Sigmoid colon (tissue), 6 donors: ENCODE measurements at regions not wholly inside any gene's neighbourhood (a gene's known extent, or its start where the extent isn't known, plus 50 kb on each side); places are given as distances from the start of the nearest gene placed in this dataset.

Source experiments
- DNase-seq: peaks from one replicate; pipeline ENCODE4 v3.0.0-alpha.2; 2019
- H3K27ac ChIP-seq, 4 donors: fragments of 200-600 bp; sonication (generic); one replicate each; pipeline ENCODE4 v1.5.1; 2016 to 2019; ENCODE audit warnings: mild to moderate bottlenecking in 1 of 4
- H3K27me3 ChIP-seq, 3 donors: fragments of 200-600 bp; sonication (generic); one replicate each; pipeline ENCODE4 v1.5.1; 2019; ENCODE audit warnings: mild to moderate bottlenecking in 1 of 3
- H3K36me3 ChIP-seq, 4 donors: fragments of 200-600 bp; sonication (generic); one replicate each; pipeline ENCODE4 v1.5.1; 2016 to 2019
- H3K4me1 ChIP-seq, 4 donors: fragments of 200-600 bp; sonication (generic); one replicate each; pipeline ENCODE4 v1.5.1; 2017 to 2019
- H3K4me3 ChIP-seq, 4 donors: fragments of 200-600 bp; sonication (generic); one replicate each; pipeline ENCODE4 v1.5.1; 2017 to 2019; ENCODE audit warnings: mild to moderate bottlenecking in 2 of 4, moderate library complexity in 1 of 4
- H3K9me3 ChIP-seq, 4 donors: fragments of 200-600 bp in 3 of 4; sonication (generic) in 3 of 4; one replicate each; pipeline versions ENCODE4 v1.5.1 to v1.6.1; 2013 to 2019
- CTCF ChIP-seq, 4 experiments: fragments of 450-650 bp in 3 of 4; fragments of 200-600 bp in 1 of 4; IDR thresholded peaks; one replicate each; pipeline ENCODE4 v1.5.1; 2016 to 2019; ENCODE audit warnings: antibody characterized with exemption in 4 of 4, mild to moderate bottlenecking in 3 of 4, moderate library complexity in 2 of 4
- EP300 ChIP-seq, 4 donors: sonication (generic); formaldehyde crosslinking; IDR thresholded peaks; one replicate each; pipeline ENCODE4 v1.6.1; 2017; ENCODE audit warnings: antibody characterized with exemption in 4 of 4
- POLR2A ChIP-seq, 2 donors: fragments of 450-650 bp; IDR thresholded peaks; one replicate each; pipeline ENCODE4 v1.6.1; 2016; ENCODE audit warnings: antibody characterized with exemption in 2 of 2, mild to moderate bottlenecking in 2 of 2, moderate library complexity in 2 of 2
- POLR2AphosphoS5 ChIP-seq, 4 donors: sonication (generic); formaldehyde crosslinking; IDR thresholded peaks; one replicate each; pipeline ENCODE4 v1.6.1; 2017; ENCODE audit warnings: antibody characterized with exemption in 4 of 4
- WGBS, 2 donors: extraction: QIAGEN DNeasy Blood & Tissue Kit; methylation state at CpG; one replicate each; pipeline ENCODE4 v1.1.7; 2013; 5-methylcytosine and 5-hydroxymethylcytosine counted together
- intact Hi-C: fragments of 100-400 bp; cut with DNase I; formaldehyde crosslinking; loops from one replicate; pipeline ENCODE4 v1.15.1; 2023
- donor health status: healthy with polysubstance abuse.
- donor health status: healthy.

DNA sequence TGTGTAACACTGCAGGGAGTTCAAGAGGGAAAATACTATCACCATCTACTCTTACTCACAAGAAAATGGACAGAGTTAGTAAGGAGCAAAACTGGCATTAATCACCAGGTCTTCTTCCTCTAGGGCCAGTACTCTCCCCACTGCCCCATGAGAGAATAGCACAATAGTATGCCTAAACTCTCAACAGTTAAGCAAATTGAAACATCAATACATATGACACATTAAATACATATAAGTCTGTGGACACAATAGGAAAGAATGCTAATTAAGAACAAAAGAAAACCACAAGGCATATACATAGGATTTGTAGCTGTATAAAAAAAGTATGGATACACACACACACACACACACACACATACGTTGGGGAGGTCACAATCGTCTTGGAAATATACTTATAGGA lies 197.9 kb upstream of the BDNF start:
- Histone ChIP-seq H3K27me3 (no peaks in the 10 kb centered on the region), H3K36me3 (no peaks in the 10 kb centered on the region), H3K27ac (no peak overlapping the region), H3K9me3 (no peaks in the 10 kb centered on the region), H3K4me1 (no peaks in the 10 kb centered on the region), H3K4me3 (no peak overlapping the region)
- no peak for DNase-seq
- no peak for TF ChIP-seq CTCF (IDR thresholded peaks at IDR 0.05)
- no peak for TF ChIP-seq POLR2AphosphoS5 (IDR thresholded peaks at IDR 0.05)
- TF ChIP-seq POLR2A (IDR thresholded peaks at IDR 0.05): no peak
- TF ChIP-seq EP300 (IDR thresholded peaks at IDR 0.05): no peak
- intact Hi-C loops: no loop called here
- whole genome bisulfite sequencing, 2 donors: 84 to 85% methylated on average over 2 of the region's 2 CpGs

DNA sequence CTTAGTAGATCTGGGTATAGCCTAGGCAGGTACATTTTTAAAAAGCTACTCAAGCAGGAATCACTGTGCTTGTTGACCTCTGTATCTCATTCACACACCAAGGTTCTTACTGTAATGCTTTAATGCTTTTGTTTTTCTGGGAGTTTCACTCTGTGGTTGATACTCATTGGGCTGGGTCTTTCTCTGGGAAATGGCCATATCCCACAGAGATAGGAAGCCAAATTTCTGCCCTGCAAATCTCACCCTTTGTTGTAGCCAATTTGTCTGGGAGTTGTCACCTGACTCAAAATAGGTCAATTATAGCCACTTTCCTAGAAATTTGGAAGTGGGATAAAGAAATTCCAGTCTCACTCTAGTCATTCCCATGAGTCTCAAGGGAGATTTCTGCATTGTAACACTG lies 195.8 kb upstream of the BDNF start:
- H3K4me1 ChIP-seq: no peaks in the 10 kb centered on the region
- DNase-seq: no peak
- no peaks in the 10 kb centered on the region for H3K27me3 ChIP-seq
- H3K36me3 ChIP-seq: no peaks in the 10 kb centered on the region
- no peaks in the 10 kb centered on the region for H3K9me3 ChIP-seq
- TF ChIP-seq CTCF (IDR thresholded peaks at IDR 0.05): no peak
- TF ChIP-seq POLR2AphosphoS5 (IDR thresholded peaks at IDR 0.05): no peak
- TF ChIP-seq EP300 (IDR thresholded peaks at IDR 0.05): no peak
- TF ChIP-seq POLR2A (IDR thresholded peaks at IDR 0.05): no peak
- no peak overlapping the region for H3K4me3 ChIP-seq
- intact Hi-C loops: no loop called here
- H3K27ac ChIP-seq: no peak overlapping the region

GRCh38 chr11:27894552-27894951 lies 194.3 kb upstream of the BDNF start:
- Histone ChIP-seq H3K4me3 (no peak overlapping the region), H3K4me1 (no peaks in the 10 kb centered on the region), H3K27ac (no peak overlapping the region), H3K36me3 (no peaks in the 10 kb centered on the region), H3K9me3 (no peaks in the 10 kb centered on the region), H3K27me3 (no peaks in the 10 kb centered on the region)
- 62 to 73% methylated on average over 4 of the region's 4 CpGs for WGBS, 2 donors
- no peak for DNase-seq
- TF ChIP-seq POLR2A (IDR thresholded peaks at IDR 0.05) (no peak), CTCF (IDR thresholded peaks at IDR 0.05) (no peak), POLR2AphosphoS5 (IDR thresholded peaks at IDR 0.05) (no peak), EP300 (IDR thresholded peaks at IDR 0.05) (no peak)
- intact Hi-C loops: no loop called here

GRCh38 chr11:27886857-27887256 lies 186.6 kb upstream of the BDNF start:
- no peak for TF ChIP-seq EP300 (IDR thresholded peaks at IDR 0.05)
- no peak for TF ChIP-seq POLR2A (IDR thresholded peaks at IDR 0.05)
- no peak for TF ChIP-seq POLR2AphosphoS5 (IDR thresholded peaks at IDR 0.05)
- no peak for TF ChIP-seq CTCF (IDR thresholded peaks at IDR 0.05)

DNA sequence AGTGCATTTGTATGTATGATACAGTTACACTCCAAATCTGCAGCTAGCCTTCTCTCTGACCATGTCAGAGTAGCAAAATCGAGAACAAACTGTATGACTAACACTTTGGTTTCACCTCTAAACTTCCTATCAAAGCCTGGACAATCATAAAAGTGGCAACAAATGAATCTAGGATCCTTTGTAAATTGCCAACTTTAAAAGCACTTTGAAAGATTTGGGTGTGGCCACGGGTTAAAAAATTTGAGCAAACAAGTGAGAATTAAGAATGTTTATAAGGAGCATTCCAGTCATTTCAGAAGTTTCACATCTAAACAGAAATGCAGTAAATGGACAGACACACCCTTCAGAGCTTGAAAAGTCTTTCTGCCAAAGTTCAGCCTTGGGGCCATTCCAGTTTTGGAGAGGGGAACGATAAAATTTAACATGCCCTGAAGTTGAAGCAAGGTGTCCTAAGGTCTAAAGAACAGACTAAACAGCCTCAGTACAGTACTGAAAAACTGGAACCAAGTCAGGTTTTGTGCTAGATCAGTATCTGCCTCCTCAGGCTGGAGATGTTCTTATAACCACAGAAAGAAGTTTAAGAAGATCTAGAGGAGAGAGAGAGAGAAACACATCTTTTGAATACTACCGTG lies 181.9 kb upstream of the BDNF start:
- WGBS, 2 donors: 29 to 54% methylated on average over 4 of the region's 4 CpGs
- Histone ChIP-seq H3K4me1 (no peaks in the 10 kb centered on the region), H3K27me3 (no peaks in the 10 kb centered on the region), H3K27ac (no peak overlapping the region), H3K4me3 (no peak overlapping the region), H3K36me3 (no peaks in the 10 kb centered on the region), H3K9me3 (no peaks in the 10 kb centered on the region)
- intact Hi-C loops: no loop called here
- no peak for DNase-seq
- no peak for TF ChIP-seq EP300 (IDR thresholded peaks at IDR 0.05)
- no peak for TF ChIP-seq CTCF (IDR thresholded peaks at IDR 0.05)
- TF ChIP-seq POLR2AphosphoS5 (IDR thresholded peaks at IDR 0.05): no peak
- no peak for TF ChIP-seq POLR2A (IDR thresholded peaks at IDR 0.05)

More at GRCh38 chr11:27886857-27887256, 186.6 kb upstream of the BDNF start:
- Histone ChIP-seq H3K27me3 (no peaks in the 10 kb centered on the region), H3K27ac (no peak overlapping the region), H3K4me3 (no peak overlapping the region), H3K9me3 (no peaks in the 10 kb centered on the region), H3K4me1 (no peaks in the 10 kb centered on the region), H3K36me3 (no peaks in the 10 kb centered on the region)
- 52 to 67% methylated on average over 3 of the region's 3 CpGs for WGBS, 2 donors
- no peak for DNase-seq
- intact Hi-C loops: no loop called here
